ACHN (cell line): ENCODE measurements at regions not wholly inside any gene's neighbourhood (a gene's known extent, or its start where the extent isn't known, plus 50 kb on each side); places are given as distances from the start of the nearest gene placed in this dataset.

Experiments
- DNase-seq: peaks from one replicate; pipeline ENCODE4 v3.0.0-alpha.2; 2015
- in situ Hi-C: cut with HindIII; loops from 2 replicates; pipeline ENCODE4 v1.10.0; 2017; ENCODE audit warnings: low sequenced_read_pairs, low pct_ligation_motif_present, low pct_unique_long_range_greater_than_20kb

DNA sequence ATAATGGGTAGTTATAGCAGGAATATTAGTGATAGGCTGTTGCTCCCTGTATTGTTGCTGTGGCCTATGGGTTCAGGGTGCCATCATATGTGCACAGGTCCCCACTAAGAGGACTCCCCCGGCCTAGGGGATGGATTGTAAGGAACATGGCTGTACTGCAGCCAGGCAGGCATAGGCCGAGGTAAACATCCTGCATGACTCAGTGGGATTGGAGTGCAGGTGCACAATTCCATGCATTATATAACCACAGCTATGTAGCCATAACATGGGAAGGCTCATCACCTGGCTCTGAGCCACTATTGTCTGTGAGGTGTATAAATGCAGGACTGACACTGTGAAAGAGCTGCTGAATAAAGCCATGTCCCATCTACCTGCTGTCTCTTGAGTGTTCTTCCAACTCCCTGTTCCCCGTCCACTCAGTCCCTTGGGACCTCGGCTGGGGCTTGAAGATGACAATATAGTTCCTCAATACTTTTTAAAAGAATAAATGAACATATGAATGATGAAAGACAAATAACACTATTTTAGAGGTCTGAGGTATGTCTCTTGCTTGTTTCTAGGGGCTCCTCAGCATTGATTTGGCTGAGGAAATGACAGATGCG, 425.2 kb downstream of the IDS start:
- in situ Hi-C loops = no loop called here
- no peak for DNase-seq

GRCh38 chrX:149074398-149074797, 430.7 kb downstream of the IDS start:
- DNase-seq = no peak
- in situ Hi-C loops = no loop called here

DNA sequence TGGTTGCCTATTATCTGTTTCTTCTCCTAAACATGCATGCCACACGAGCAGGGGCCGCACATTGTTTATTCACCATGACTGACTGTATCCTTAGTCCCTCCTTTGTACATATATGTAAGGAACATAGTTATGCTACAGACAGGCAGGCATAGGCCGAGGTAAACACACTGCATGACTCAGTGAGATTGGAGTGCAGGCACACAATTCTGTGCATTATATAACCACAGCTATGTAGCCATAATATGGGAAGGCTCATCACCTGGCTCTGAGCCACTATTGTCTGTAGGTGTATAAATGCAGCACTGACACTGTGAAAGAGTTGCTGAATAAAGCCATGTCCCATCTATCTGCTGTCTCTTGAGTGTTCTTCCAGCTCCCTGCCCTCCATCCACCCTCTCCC, 431.6 kb downstream of the IDS start:
- no peak for DNase-seq
- in situ Hi-C loops = no loop called here

DNA sequence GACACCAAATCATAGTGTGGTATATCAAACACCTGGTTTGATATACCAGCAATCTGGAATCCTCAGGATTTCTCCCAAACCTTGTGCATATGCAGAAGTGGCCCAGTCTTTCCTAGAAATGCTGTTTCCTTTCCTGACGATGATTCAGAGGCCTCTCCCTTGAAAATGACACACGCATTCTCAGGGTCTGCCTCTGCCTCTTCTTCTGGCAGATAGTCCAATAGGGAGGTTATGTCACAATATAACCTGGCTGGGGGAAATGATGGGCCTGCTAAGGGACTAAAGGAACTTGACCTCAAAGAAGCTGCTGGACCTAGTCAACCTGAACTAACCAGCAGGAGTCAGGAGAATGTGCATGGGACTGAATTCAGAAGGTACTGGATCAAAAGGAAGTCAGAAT, 435.2 kb downstream of the IDS start:
- no peak for DNase-seq

GRCh38 chrX:149060921-149061320, 444.2 kb downstream of the IDS start:
- DNase-seq = no peak
- in situ Hi-C loops = no loop called here

More for the DNA sequence above, 435.2 kb downstream of the IDS start:
- in situ Hi-C loops = no loop called here
